ENCODE measurements at regions not wholly inside any gene's neighbourhood (a gene's known extent, or its start where the extent isn't known, plus 50 kb on each side); places are given as distances from the start of the nearest gene placed in this dataset.

DNA sequence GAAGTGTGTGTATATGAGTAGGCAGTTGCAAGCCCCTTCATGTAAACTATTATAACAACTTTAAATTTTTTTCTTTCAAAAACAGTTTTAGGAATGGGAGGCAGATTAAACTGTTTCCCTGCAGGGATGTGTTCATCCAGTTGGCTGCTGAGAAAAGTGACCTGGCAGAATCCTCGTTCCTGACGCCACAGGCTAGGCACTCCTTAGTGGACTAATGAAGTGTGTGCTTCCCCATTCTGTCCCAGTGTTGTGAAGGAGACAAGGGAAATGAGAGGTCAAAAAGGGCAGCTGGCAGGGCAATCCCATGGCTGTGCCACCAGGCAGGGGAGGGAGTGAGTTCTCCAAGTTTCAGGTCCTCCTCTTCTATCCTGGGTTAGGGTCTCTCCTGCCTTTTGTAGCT, 59.8 kb downstream of the FOXD1 start:
- TF ChIP-seq CREB1 (CRISPR knock-in tag; IDR thresholded peaks at IDR 0.05; ENCODE audit: low read depth) (no peak), EZH2 (IDR thresholded peaks at IDR 0.05; ENCODE audit: low read depth, unreplicated experiment) (no peak), JUNB (IDR thresholded peaks at IDR 0.05; ENCODE audit: unreplicated experiment) (no peak), ZNF114 (CRISPR knock-in tag; IDR thresholded peaks at IDR 0.05) (no peak), REST (IDR thresholded peaks at IDR 0.05; ENCODE audit: unreplicated experiment) (no peak), EZH2phosphoT487 (IDR thresholded peaks at IDR 0.05; ENCODE audit: unreplicated experiment) (no peak), POLR2AphosphoS5 (IDR thresholded peaks at IDR 0.05; ENCODE audit: low read depth) (no peak), STAT1 (IDR thresholded peaks at IDR 0.05; ENCODE audit: unreplicated experiment) (no peak), ZNF331 (CRISPR knock-in tag; IDR thresholded peaks at IDR 0.05; ENCODE audit: low read depth) (no peak), ZNF462 (CRISPR knock-in tag; IDR thresholded peaks at IDR 0.05) (no peak)
- TF ChIP-seq, protein P1, sequence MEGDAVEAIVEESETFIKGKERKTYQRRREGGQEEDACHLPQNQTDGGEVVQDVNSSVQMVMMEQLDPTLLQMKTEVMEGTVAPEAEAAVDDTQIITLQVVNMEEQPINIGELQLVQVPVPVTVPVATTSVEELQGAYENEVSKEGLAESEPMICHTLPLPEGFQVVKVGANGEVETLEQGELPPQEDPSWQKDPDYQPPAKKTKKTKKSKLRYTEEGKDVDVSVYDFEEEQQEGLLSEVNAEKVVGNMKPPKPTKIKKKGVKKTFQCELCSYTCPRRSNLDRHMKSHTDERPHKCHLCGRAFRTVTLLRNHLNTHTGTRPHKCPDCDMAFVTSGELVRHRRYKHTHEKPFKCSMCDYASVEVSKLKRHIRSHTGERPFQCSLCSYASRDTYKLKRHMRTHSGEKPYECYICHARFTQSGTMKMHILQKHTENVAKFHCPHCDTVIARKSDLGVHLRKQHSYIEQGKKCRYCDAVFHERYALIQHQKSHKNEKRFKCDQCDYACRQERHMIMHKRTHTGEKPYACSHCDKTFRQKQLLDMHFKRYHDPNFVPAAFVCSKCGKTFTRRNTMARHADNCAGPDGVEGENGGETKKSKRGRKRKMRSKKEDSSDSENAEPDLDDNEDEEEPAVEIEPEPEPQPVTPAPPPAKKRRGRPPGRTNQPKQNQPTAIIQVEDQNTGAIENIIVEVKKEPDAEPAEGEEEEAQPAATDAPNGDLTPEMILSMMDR (conservative IDR thresholded peaks at IDR 0.05; ENCODE audit: low read depth in 2 of 2) = no peak
